NCI-H82 treated with DMSO at 0.1 percent for 48 hours (cell line): ENCODE measurements at regions not wholly inside any gene's neighbourhood (a gene's known extent, or its start where the extent isn't known, plus 50 kb on each side); places are given as distances from the start of the nearest gene placed in this dataset.

Experiments
- DNase-seq: peaks from one replicate; lab custom pipeline; 2025; ENCODE audit not compliant: unreplicated experiment; lab: John Stamatoyannopoulos, UW

DNA sequence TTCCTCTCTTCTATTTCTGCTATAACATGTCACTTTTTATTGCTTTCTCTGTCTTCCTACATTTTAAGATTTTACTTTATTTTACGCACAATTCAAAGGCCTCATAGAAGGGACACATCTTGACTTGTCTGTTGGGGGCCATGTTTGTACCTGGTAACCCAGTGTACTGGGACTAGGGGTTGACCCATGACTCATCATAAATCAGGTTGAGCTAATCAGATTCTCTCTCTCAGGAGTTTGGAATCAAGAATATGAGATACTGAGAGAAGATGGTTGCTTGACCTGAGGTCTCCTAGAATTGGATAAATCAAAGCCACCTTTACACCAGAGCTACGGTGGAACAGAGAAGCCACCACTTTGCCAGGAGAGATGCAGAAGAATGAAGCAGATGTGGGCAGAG lies 153.0 kb downstream of the UXS1 start:
- DNase-seq: no peak

DNA sequence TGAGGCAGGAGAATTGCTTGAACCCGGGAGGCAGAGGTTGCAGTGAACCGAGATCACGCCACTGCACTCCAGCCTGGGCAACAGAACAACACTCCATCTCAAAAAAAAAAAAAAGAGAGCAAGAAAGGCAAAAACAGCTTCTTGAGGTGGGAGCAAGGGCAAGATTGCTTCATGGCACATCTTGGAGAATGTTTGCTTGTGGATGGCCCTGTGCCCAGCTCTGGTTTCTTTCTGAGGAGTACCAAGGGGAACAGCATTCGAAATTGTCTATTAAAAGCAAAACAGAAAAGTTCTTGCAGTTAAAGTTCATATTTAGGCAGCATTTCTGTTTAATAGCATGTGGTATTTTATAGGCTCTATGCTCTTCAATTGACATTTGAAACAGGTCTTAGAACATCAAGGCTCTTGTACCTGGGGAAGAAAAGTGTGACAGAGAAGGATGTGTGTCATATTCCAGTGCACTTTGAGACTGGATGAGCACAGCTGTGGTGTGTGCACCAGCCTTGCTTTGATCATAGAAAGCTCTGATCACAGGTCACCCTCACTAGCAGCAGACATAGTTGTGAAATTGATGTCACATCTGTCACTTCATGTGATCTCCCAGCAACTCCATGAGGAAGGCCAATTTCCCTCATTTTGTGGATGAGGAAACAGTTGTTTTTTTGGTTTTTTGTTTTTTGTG lies 154.3 kb downstream of the UXS1 start:
- no peak for DNase-seq

DNA sequence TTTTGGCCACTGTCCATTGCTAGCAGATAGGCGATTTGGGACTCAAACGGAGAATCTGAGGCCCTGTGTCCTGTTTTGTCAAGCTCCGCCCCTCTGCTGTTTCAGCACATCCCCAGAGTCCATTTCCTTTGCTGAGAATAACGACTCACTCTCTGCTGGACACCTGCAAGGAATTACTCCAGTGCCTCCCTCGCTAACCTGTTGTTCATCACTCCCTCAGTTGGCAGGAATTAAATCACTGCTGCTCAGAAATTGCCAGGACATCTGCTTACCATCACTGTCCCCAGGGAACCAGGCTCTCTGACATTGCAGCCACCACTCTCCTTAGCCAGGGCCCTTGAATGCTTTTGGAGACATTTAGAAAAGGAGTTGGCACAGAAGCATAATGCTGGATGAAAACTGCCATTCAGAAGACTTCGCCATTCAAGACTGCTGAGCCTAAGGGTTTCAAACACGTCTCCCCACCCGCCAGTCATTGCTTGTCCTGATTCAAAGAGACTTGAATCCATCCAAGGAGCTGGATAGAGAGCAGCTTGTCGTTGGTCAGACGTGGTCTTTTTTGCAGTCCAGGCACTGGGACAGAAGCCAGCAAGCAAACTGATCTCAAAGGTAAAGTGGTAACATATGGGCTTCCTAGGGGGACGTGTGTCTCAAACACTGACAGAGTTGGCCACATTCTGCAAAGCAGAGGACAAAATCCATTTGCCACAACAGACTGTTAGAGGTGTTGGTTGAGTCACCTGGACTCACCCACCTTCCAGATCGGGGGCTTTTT lies 155.3 kb downstream of the UXS1 start:
- no peak for DNase-seq

DNA sequence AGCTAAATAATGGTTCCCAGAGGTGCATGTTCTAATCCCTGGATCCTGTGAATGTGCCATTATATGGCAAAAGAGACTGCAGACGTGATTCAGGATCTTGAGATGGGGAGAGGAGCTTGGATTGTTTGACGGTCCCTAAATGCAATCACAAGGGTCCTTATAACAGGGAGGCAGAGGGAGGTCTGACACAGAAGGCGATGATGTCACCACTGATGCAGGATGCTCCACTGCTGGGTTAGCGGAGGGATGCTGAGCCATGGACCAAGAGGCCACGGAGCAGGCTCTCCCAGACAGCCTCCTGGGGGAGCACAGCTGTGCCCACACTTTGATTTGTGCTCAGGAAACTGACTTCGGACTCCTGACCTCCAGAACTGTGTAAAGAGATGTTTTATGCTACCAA lies 156.2 kb downstream of the UXS1 start:
- no peak for DNase-seq

DNA sequence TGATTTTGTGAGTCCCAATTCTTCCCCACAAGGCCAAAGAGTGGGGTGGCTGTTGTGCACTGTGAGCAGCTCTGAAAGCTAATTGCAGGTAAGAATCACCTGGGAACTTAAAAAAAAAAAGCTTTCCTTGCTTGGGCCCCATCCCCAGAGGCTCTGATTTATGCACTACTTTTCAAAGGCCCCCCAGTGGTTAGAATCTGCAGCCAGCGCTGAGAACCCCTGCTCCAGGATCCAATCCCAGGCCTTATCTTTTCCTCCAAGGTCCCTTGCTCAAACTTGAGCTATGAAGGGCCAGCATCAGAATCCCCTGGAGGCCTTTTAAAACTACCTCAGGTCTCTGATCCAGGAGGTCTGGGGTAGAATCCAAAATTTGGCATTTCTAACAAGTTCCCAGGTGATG lies 156.8 kb downstream of the UXS1 start:
- DNase-seq: no peak

DNA sequence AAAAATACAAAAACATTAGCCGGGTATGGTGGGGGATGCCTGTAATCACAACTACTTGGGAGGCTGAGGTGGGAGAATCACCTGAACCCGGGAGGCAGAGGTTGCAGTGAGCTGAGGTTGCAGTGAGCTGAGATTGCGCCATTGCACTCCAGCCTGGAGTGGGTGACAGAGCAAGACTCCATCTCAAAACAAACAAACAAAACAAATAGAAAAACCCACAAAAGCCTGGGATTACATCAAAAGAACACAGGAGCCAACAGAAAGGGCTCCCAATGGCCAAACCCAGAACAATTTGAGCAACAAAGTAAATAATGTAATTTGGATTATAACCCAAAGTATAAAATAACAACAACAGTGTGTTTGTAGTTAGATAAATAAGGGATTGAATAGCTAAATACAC lies 159.8 kb downstream of the UXS1 start:
- no peak for DNase-seq

DNA sequence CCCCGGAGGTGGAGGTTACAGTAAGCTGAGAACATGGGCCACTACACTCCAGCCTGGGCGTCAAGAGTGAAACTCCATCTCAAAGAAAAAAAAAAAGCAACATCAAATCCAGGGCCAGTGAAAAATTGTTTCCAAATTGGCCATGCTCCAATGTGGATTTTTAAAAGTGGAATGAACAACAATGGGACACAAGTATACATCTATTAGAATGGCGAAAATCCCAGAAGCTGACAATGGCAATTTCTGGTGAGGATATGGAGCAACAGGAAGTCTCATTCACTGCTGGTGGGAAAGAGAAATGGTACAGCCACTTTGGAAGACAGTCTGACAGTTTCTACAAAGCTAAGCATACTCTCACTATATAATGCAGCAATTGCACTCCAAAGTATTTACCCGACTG lies 161.4 kb downstream of the UXS1 start:
- DNase-seq: no peak

DNA sequence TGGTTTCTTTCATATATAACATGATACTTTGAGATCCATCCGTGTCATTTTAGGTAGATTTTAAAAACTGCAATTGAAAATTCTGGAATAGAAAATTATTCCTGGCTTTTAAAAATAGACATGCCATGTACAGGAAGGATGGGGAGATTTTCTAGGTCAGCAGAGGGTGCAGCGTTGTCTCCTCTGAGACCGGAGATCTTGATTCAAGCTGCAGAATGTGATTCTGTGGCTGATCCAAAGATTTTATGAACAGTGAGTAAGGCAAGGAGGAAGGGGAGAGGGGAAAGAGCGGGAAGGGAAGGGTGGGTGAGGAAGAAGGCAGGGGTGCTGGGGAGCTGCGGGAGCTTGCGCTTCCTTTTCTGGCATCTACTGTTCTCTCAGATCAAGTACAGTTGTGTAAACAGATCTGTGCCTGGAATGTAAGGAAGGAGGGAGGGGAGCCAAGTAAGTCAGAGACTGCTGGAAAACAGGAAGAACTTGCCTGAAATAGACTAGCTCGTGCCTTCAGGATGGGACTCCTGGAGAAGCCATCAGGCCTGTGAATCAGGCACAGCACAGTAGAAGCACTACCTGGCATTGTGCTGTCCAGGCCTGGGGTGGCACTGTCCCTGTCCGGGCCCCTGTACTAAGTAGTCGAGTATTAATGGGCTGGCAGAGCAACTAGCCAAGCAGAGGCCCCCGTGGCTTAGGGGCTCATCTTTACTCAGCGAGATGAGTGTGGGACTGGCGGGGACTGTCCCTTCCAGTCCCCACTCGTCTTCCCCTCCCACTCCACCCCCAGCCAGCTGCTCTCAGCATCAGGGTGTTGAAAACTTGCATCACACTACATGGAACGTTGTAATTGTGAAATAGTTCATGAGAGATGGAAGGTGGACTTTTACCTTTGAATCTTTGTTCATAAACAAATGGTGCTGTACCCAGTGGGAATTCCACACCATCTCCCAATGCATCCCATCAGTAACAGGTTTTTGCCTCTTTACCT lies 163.5 kb downstream of the UXS1 start:
- DNase-seq: no peak

DNA sequence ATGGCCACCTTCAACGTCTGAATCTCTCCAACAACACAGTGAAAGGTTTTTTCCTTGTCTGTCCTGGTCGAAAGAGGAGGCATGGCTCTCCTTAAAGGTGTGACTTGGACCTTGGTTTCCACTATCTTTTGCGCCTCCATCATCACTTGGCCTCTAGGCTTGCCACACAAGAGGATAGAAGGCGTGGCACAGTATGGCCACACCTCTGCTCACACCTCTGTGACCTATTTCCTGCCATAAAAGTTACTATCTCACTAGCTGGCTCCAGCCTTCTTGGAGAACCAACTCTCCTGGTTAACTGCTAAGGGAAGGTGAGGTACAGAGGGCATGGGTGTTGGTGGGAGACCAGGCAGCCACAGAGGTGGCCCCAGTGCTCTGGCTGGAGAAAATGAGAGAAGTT lies 165.9 kb downstream of the UXS1 start:
- no peak for DNase-seq

DNA sequence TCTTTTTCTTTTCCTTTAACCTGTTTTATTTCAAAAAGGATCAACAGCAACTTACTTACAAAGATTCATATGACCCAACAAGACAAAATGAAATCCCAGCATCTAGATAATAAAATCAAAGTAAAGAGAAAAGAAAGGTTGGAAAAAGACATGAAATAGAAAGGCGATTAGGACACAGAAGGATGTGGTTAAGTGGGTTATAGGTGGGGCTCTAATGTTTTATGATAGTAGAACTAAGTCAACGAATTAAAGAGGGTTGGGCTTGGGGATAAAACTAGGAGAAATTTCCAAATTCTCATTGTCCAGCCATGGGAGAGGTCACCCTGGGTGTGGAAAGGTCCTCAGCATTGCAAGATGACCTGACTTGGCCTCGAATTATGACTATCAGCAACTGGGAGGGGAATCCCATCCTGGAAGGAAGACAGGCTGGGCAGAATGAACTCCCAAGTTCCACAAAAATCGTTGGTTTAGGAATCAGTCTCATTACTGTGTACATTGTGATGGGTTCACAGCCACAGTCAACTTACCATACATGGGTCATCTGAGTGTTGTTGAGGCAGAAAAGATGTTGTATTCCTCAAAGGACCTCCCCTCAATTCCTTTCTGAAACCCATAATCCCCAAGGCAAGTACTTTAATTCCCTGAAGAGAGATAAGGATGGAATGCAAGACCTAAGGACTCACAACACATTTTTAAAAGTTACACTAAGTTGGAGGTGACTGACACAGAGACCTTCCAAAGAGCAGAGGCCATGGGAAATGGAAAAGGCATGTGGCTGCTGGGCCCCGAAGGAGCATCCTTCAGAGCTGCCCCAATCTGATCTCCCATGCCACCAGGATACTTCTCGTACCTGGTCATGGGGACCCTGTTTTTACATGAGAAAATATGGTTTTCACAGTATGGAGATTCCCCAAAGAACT lies 167.6 kb downstream of the UXS1 start:
- DNase-seq: no peak

DNA sequence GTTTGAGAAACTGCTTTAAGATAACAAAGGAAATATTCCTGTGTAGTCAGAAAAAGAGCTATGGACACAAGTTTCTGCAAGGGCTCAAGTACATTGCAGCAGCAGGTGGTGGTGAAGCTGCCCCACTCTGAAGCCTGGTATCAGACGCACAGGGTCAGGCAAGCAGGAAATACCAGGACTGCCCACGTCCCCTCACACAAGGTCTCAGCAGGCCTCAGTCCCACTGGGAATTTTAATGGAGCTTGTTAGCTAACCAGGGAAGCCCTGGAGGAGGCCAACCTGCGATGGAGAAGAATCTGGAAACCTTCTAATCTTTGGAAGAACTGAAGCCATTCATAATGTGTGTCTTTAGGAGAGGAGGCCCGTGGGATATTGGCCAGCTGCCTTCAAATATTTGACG lies 168.3 kb downstream of the UXS1 start:
- no peak for DNase-seq

DNA sequence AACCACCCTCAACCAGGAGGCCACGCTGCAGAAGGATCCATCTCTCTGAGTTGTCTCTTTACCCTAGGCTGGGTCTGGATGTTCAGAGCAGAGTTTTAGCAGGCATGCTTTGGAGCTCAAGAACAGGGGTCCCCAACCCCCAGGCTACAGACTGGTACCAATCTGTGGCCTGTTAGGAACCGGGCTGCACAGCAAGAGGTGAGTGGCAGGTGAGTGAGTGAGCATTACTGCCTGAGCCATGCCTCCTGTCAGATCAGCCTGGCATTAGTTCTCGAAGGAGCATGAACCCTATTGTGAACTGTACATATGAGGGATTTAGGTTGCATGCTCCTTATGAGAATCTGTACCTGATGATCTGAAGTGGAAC lies 172.5 kb downstream of the UXS1 start:
- no peak for DNase-seq

DNA sequence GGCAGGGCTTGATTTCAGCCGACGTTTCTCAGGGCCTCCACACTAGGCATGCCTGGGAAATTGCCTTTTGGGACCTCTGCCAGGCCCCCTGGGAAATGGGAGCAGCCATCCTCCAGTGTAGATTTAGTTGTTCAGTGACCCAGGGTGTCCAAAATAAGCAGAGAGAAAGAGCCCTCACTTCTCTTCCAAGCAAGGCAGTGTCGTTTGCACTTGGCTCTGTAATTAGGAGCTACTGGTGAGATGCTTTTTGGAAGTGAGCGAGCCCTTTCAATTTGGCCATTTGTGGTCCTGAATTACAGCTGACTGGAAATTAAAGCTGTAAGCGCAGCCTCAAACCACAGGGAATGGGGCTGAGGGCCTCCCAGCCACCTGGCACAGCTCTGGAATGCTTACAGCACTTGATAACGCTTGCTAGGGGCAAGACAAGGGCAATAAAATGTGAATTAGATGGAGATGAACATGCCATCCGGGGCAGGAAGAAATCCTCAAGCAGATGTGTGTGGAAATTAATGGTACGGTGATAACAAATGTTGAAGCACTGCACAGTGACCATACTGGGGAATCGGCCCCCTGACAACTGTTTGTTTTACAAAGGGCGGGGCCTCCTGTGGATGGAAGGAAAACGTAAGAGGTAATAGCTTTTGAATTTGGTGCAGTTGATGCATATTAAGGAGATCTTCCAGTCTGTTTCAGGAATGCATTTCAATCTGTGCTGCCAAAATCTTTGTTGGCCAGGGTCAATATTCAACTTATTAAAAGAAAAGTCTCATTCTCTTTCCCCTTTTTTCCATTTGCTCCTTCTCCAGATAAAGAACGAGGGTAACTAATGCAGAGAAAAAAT lies 173.1 kb downstream of the UXS1 start:
- DNase-seq: no peak

DNA sequence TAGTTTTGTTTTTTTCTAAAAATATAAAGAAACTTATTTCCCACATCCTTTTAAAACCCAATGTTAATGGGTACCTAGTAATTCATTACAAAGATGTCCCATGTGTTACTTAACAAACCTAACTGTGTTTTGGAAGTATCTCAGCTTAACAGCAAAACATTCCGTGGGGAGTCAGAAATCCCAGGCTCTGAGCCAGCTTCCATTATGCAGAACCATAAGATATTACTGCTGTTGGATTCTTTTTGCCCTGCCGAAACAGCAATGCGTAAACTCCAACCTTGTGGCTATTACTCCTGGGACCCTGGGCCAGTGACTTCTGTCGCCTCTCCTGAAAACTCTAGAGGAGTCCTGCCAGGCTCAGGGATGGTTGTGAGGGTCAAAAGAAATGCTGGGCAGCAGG lies 174.1 kb downstream of the UXS1 start:
- DNase-seq: no peak

DNA sequence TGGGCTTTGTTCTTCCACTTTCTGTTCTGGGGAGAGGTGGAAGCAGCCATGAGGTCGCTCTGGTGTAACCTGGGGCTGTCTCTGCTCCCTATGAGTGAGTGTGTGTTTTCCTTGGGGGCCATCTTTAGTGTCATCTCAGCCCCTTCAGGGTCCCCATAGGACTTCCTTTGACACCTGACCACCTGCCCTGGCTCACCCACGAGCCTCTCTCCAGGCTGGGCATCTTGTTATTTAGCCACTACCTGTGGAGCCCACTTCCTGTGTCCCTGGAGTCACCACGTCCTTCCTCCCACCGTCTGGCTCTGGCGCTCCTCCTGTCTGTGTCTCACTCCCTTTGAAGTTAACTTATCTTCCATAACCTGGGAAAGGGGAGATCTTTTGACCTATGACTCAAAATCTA lies 176.0 kb downstream of the UXS1 start:
- DNase-seq: no peak

DNA sequence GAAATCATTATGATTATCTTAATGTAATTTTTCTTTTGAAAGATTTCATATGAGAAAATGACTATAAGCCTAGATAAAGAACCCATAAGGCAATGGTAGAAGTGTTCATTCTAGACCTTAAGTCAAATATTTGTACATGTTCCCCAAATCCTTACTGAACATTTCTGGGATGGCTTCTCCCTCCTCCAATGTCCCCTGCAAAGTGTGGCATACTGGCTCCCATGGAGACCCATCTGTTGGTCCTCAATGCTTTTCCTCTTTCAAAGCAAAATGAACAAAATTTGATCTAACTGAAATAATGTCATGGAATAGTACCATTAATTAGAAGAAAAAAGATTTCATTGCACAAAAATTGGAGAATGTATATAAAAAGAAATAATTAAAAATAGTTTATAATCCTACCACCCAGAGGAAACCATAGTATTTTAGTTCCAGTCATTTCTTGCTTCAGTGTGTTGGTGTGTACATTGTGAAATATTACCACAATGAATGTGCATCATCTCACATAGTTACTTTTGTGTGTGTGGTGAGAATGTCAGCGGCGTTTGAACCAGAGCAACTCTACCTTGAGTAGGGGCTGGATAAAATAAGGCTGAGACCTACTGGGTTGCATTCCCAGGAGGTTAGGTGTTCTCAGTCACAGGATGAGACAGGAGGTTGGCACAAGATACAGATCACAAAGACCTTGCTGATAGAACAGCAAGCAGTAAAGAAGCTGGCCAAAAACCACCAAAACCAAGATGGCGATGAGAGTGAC lies 181.3 kb downstream of the UXS1 start:
- no peak for DNase-seq

DNA sequence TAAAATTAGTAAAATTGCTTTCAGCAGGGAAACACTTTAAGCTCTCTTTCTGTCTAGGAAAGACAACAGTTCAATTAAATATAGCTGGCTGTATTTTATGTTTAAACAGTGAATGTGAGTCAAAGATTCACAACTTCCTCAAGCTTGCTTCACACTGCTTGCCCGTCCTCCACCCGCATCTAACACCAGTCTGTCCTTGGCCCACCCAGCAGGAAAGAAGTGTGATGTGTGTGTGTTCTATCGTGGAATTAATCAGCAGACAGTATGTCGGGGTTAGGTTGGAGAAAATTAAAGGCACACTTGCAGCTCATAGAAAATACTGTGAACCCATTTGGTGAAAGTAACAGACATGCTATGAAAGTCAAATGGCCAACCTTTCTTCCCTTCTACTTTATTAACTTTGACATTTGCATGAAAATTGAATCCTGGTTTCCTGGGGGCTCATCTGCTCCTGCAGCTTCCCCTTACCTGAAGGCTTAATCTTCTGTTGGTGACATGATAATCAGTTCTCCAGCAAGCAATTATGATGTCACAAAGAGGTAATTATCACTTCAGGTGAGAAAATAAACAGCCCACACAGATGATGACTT lies 182.0 kb downstream of the UXS1 start:
- DNase-seq: no peak

DNA sequence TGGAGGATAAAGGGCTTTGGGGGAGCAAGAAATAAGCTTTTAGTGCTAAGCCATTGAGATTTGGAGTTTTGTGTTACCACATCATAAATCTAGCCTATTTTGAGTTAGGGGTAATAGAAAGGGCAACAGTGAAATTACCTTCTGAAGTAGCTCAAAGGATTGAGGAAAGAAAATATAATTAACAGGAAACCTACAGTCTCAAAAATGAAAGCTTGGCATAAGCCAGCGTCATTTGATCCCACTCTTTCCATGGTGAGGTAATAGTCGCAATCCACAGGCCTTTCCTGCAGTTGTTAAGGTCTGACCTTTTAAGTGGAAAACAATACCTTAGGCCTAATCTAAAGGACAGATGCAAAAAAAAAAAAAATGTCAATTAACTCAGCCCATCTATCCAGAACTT lies 182.7 kb downstream of the UXS1 start:
- DNase-seq: peak; percentile 76
